GM04504 (cell line): ENCODE measurements at regions not wholly inside any gene's neighbourhood (a gene's known extent, or its start where the extent isn't known, plus 50 kb on each side); places are given as distances from the start of the nearest gene placed in this dataset.
"Not testable (repeated sequence)": the region's sequence is repeated elsewhere in the genome, so short reads cannot be mapped to it uniquely, and the experiment has no call there.

Experiments used
- DNase-seq: peaks from one replicate; pipeline ENCODE4 v3.0.0-alpha.2; 2012; ENCODE audit warnings: low read depth

- no peak for DNase-seq
These were observed 272.4 kb downstream of the ETV1 start for GRCh38 chr7:13717031-13717430.

GRCh38 chr7:13724191-13724976 is 265.1 kb downstream of the ETV1 start:
- DNase-seq, result no peak

DNA sequence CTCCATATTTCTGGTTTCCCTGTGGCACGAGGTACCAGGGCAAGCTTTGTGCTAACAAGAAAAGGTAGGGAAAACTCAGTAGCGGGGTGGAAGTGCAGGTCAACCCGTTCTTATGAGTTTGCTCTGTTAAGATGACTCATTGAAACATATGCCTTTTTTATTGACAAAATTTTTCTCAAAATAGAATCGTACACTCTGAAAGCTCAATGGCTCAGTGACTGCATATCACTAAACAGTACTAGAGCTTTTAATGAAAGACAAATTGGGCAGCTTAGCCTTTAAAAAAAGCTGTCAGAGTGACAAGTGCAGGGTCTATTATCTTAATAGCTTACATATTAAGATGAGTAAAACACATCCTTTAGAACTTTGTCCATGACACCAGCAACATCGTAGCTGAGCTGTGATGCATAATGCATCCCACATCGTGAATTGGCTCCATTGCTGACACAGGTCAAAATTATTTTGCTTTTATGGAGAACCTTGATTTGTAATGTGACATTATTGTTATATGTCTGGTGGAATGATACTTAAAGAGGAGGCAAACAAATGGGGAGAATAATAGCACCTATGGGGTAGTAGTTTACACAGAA is 264.4 kb downstream of the ETV1 start:
- no peak for DNase-seq

DNA sequence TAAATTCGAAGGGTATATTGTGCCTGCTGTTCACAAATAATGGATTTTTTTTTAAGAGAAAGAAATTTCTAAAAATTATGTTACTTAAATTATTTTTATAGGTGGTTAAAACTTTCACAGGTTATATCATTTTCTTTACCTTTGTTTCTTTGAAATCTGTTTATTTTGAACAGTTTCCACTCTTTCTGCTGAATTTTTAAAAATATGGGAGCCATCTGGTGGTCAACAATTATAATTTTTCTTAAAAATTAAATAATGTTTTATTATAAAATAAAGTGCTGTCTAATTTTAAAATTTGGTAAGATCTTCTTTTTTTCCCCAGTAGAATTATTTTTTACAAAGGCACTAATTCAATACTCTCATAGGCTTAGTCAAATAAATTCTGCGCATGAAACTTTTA is 263.9 kb downstream of the ETV1 start:
- no peak for DNase-seq

DNA sequence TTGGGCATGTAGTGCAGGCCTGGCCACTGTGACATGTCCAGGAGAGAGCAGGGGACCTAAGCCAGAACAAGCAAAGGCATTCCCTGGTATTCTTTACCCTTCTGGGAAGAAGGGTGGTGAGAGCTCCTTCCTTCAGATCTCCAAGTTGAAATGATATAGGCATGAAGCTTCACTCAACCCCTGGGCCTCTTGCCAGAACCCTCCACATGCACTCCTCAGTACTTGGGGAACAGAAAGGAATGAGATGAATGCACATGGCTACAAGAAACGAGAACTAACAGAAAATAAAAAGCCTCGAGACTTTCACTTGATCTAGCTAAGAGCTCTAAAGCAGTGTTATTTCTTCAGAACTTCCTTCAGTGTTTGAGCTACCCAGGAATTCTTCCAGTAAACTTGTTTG is 262.2 kb downstream of the ETV1 start:
- DNase-seq, result no peak

DNA sequence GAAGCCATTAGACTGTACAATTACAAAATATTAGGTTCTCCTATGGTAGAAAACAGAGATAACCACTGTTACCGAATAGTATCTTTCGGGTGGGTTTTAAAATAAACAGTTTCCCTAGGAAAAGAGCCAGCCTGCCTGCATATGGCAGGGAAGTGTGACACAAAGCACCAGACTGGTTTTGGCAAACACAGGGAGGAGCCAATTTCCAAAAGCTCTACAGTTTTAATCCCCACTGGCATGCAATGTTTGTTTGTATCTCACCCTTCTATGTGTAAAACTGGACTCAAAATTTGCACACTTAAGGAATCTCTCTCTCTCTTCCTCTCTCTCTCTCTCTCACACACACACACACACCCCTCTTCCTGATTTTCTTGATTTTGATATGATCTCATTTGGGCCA is 261.7 kb downstream of the ETV1 start:
- no peak for DNase-seq

DNA sequence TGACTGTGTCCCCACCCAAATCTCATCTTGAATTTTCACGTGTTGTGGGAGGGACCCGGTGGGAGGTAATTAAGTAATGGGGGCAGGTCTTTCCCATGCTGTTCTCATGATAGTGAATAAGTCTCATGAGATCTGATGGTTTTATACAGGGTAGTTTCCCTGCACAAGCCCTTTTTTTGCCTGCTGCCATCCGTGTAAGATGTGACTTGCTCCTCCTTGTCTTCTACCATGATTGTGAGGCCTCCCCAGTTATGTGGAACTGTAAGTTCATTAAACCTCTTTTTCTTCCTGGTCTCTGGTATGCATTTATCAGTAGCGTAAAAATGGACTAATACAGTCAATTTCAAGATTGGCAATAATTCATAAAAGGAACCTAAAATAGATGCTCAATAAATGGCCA is 261.0 kb downstream of the ETV1 start:
- DNase-seq, result not testable (repeated sequence)

GRCh38 chr7:13731643-13732042 is 257.8 kb downstream of the ETV1 start:
- no peak for DNase-seq

DNA sequence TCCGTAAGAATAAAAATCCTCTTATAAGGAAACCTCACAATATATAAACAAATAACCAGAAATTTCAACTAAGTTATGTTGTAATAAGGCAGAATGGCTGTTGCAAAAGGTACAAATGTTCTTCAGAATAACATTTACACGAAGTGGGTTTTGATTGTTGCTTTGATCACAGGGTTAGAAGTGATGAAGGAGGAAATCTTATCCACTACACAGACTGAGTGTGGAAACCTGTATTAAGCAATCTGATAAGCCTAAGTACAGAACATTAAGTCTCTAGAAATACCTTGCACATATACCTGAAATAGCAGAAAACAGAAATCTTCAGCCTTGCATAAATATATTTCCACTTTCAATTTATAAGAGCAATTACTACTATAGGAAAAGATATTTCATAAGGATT is 251.9 kb downstream of the ETV1 start:
- DNase-seq, result no peak

DNA sequence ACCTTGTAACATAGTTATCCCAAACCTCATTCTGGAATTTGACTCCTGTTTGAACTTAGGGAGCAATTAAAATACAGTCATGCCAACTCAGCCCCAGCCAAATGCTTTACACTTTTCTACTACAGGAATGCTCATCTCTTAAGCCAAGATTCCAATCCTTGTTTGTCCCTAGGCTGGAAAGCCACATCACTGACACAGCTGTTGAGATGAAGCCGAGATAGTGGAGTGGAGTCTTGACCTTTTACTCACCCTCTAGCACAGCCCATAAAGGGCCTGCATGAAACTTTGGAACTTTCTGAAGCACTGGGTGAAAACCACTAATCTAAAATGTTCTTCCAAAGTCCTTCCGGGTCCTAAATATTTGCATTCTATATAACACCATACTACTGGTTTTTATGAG is 247.3 kb downstream of the ETV1 start:
- DNase-seq, result peak; percentile 78

GRCh38 chr7:13742811-13743210 is 246.7 kb downstream of the ETV1 start:
- no peak for DNase-seq

GRCh38 chr7:13743226-13743625 is 246.2 kb downstream of the ETV1 start:
- no peak for DNase-seq

GRCh38 chr7:13745530-13745929 is 243.9 kb downstream of the ETV1 start:
- no peak for DNase-seq

GRCh38 chr7:13748998-13749397 is 240.5 kb downstream of the ETV1 start:
- no peak for DNase-seq

GRCh38 chr7:13749636-13750035 is 239.8 kb downstream of the ETV1 start:
- no peak for DNase-seq

DNA sequence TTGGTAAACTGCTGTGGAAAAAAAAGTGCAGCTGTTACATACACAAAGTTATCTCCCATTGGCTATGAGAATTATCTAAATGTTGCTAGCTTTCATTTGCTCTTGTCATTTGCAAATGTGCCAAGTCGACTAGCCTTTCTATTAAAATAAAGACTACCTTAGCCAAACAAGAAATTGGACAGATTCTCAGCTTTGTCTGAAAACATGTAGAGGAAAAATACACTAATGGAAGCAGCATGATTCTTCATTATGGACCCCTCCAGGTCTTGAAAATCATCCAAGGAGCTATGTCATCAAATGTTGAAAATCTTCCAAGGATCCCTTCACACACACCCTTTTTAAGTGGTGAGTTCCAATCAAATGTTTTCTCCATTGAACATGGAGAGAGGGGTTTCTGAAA is 237.7 kb downstream of the ETV1 start:
- no peak for DNase-seq

- DNase-seq, result no peak
These were observed 231.6 kb downstream of the ETV1 start for GRCh38 chr7:13757841-13758240.

GRCh38 chr7:13765853-13766252 is 223.6 kb downstream of the ETV1 start:
- DNase-seq, result not testable (repeated sequence)

DNA sequence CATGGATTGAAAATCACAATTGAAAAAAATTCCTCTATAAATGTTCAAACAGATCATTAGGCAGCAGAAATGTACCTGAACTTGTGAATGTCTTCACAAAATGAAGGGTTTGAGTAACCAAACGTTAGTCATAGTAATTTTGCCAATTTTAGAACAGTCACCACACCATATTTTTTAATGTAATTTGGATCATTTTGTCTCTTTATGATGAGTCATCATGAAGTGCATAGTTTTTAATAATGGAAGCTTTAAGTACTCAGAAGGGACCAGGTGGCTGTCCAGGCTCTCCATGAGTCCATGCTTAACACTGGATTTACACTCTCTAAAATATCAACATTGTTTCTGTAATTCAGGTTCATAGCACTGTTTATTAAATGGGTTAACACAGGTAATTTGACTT is 219.2 kb downstream of the ETV1 start:
- DNase-seq, result peak; percentile 2

DNA sequence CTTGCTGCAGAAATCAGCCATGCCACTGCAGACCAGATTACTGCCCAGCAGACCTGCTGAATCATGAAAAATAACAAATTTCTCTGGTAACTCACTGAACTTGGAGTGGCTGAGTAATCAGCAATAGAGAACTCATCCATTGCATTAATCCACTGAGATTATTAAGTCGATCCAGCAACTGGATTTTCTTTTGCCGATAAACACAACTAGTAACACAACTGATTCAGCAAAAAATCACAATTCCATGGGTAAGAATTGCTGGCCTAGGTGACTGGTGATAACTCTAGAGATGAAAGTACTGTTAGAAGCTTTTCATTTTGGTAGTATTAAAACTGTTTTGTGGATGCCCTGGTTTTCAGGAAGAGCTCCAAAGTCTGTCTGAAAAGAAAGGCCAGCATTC is 214.5 kb downstream of the ETV1 start:
- no peak for DNase-seq

DNA sequence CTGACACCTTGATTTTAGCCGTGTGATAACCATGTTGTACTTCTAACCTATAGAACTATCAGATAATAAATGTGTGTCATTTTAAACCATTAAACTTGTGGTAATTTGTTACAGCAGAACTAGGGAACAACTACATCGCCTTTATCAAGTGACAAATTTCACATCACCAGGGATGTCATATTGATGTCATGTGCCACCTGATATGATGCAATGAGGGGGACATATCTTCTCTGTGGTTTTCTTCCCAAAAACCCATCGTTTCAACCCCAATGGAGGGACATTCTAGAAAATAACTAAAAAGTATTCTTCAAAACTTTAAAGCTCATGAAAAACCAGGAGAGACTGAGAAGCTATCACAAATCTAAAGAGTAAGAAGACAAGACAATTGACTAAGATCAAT is 212.2 kb downstream of the ETV1 start:
- DNase-seq, result no peak

GRCh38 chr7:13778967-13779366 is 210.5 kb downstream of the ETV1 start:
- no peak for DNase-seq

DNA sequence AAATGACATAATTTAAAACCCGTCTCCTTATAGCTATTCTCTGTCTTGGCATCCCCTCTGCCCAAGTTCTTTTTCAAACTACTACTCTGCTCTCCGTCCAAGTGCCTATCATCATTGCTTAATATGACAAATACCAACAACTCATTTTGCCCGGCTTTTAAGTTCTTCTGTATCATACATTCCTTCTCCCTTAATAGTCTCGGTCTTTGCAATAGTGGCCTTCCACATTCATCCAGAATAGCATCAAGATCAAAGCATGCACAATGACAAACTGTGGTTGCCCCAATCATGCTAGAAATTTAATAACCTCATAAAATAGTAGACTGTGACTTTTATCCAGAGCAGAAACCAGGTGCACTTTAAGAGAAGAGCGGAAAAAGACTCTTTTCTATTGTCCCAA is 198.9 kb downstream of the ETV1 start:
- DNase-seq, result no peak

GRCh38 chr7:13792208-13792607 is 197.3 kb downstream of the ETV1 start:
- no peak for DNase-seq
